ENCODE measurements at regions not wholly inside any gene's neighbourhood (a gene's known extent, or its start where the extent isn't known, plus 50 kb on each side); places are given as distances from the start of the nearest gene placed in this dataset.

- TF ChIP-seq CTCF (IDR thresholded peaks at IDR 0.05) (no peak), POLR2A (IDR thresholded peaks at IDR 0.05) (no peak), POLR2AphosphoS5 (IDR thresholded peaks at IDR 0.05) (no peak)
These were observed 408.3 kb downstream of the PPARGC1A start for GRCh38 chr4:23481566-23481965.

Data from prostate gland (tissue), 2 donors.